ENCODE measurements at regions not wholly inside any gene's neighbourhood (a gene's known extent, or its start where the extent isn't known, plus 50 kb on each side); places are given as distances from the start of the nearest gene placed in this dataset.
A peak's percentile ranks its signal among the peaks of the same experiment; 100 is the strongest.

GRCh38 chr2:67840460-67841068 is 222.2 kb downstream of the C1D start:
- TF ChIP-seq CTCF (IDR thresholded peaks at IDR 0.05), result peak; percentile 89
- TF ChIP-seq KDM5A (IDR thresholded peaks at IDR 0.05), result no peak
- no peak for TF ChIP-seq EP300 (IDR thresholded peaks at IDR 0.05)
- TF ChIP-seq ZSCAN20 (CRISPR knock-in tag; IDR thresholded peaks at IDR 0.05), result no peak
- no peak for TF ChIP-seq BCL3 (IDR thresholded peaks at IDR 0.05)
- no peak for TF ChIP-seq NPAS2 (CRISPR knock-in tag; IDR thresholded peaks at IDR 0.05; ENCODE audit: borderline replicate concordance)
- peak; percentile 96 for TF ChIP-seq RAD21 (conservative IDR thresholded peaks at IDR 0.05 in 1 of 2, IDR thresholded peaks at IDR 0.05 in 1 of 2)
- no peak for TF ChIP-seq CHD2 (IDR thresholded peaks at IDR 0.05; ENCODE audit: low read length, partially characterized antibody)
- TF ChIP-seq RARB (CRISPR knock-in tag; IDR thresholded peaks at IDR 0.05), result no peak
